ENCODE measurements at regions not wholly inside any gene's neighbourhood (a gene's known extent, or its start where the extent isn't known, plus 50 kb on each side); places are given as distances from the start of the nearest gene placed in this dataset.

DNA sequence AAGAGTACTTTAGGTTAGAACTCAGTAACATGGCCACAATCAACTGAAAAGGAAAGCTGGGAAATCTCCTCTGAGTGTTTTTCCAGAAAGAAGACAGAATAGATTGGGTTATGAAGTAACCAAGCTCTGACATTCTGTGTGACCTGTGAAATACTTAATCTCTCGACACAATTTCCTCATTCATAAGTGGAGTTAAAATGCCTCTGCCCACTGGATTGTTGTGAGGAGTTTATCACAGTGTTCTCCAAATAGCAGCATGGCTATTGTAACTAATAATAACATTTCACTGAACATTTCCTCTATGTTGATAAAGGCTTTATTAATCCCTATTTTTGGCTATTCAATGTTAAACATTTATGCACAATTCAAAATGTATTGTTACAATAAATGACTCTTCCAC is 311.0 kb downstream of the GABRB2 start:
- no peak for DNase-seq

DNA sequence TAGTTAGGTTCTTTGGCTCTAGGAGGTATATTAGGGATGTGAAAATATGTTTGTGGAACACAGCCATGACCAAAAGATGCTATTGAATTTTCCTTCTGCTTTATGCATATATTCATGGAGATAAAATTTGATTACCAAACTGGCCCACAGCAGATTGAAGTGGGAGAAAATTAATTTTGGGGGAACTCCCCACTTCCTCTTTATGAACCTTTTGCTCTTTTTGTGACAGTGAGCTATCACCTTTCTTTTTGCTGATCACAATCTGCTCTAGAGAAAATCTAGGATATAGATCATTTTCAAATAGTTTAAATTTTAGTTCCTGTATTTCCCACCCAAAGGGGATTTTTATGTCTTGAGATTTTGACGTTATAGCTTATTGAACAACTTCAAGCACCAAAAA is 313.0 kb downstream of the GABRB2 start:
- DNase-seq = no peak

DNA sequence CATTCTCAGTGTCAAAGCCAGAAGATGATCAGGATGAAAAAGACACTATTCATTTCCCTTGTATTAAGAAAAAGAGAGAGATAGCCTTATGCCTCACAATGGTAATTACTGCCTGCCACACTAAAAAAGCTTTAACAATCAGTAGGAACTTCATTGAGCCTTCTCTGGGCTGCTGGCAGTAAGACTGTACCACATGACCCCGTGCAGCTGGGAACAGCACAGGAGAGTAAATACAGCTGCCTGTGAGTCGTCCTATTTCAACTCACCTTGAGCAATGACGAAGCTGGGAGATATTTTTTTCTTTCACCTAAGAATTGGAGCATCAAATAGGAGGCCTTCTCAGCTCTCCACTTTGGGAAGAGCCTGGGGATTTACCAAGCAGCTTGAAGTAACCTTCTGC is 316.3 kb downstream of the GABRB2 start:
- DNase-seq = no peak

DNA sequence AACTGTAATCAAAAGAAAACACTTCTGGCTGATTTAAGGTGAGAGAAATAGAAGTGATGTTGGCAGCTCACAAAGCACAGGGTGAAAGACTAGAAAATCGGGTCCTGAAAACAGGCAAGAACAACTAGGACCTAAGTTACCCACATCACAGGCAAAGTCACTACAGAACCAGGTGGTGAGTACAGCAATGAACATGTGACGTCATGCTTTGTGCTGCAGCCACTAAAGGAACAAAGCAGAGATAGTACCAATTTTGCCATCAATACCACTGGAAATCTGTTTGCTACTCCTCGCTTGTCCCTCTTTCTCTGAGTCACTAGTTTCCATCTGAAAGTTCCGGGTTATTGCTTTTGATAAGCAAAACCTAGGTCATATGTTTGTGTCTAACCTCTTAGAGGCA is 326.7 kb downstream of the GABRB2 start:
- DNase-seq = no peak

DNA sequence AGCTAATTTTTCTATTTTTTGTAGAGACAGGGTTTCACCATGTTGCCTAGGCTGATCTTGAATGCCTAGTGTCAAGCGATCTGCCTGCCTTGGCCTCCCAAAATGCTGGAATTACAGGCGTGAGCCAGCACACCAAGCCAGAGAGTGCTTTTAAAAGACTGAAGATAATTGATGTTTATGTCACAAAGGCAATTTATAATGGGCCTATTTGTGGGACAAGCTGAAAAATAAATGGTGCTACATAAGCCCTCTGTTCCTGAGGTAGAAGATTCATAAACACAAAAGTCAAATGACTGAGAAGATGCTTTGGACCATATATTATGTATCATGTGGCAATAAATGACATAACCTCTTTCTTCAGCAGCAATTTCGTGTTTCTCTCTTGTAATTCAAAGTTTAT is 329.6 kb downstream of the GABRB2 start:
- no peak for DNase-seq

DNA sequence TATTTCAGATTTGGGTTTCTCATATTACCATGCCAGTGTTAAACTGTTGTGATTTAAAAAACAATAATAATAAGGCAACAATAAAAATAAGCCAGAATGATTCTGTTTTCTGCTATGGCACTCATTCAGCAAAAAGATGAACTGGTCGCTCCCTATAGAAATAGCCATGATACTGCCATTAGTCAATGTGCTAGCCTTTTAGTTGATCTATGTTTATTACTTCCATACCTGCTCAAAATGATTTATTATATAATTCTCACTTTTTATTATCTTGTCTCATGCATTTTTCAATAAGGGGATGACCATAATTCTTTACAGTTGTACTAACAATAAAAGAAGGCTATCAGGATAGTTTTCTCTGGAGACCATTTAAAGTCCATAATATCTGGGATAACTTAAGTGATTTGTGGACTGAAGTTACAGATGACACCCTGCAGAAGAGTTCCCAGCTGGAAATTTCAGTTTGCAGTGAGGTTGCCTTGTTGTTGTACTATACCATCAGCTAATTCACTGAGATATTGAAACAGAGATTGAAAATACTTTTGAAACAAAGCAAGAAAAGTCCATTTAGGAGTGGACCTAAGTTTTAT is 334.3 kb downstream of the GABRB2 start:
- no peak for DNase-seq

DNA sequence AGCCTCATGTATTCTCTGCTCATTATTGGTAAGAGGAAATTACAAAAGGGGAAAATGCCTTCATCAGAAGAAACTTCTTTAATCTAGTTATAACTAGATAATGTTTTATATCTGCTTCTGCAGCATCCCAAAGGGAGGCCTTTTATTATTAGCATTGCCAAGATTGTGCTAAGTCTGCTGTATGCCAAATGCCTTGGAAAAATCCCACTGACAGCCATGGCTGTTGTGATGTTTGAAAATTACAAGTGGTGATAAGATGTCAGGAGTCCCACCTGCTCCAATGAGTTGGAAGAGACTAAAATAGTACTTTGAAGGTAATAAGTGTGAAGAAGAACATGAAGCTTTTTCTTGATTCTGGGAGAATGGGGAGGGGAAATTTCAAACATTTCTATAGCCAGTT is 345.0 kb downstream of the GABRB2 start:
- DNase-seq = no peak

DNA sequence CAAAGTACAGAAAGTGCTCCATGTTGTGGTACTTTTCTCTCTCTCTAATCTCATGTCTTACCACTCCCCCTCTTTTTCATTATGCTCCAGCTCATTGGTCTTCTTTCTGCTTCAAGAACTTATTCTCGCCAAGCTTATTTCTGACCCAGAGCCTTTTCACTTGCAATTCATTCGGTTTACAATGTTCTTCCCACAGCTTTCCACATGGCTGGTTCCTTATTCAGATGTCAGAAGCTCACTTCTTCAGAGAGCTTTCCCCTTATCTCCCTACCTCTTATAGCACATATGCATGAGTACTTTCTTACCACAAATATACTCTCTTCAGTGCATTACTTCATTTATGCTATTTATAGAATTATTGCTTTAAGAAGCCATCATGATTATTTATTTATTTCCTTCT is 338.8 kb upstream of the ATP10B start:
- DNase-seq = no peak

DNA sequence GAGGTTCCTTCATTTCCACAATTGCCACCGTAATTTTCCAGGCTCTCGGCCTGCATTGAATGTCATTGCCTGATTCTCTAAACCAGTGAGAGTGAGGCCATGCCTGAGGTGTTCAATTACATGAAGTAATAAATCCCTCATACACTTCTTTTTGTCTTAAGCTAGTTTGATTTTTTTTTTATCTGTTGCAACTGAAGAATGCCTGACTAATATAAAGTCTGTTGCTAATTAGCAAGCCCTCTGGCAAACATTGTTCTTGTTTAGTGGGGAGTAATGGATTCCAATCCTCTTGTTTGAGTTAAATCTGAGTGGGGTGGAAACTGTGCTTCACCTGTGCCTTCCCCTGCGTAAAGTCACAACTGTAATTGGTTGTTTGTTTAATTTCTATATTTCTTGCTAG is 338.1 kb upstream of the ATP10B start:
- peak; percentile 14 for DNase-seq

DNA sequence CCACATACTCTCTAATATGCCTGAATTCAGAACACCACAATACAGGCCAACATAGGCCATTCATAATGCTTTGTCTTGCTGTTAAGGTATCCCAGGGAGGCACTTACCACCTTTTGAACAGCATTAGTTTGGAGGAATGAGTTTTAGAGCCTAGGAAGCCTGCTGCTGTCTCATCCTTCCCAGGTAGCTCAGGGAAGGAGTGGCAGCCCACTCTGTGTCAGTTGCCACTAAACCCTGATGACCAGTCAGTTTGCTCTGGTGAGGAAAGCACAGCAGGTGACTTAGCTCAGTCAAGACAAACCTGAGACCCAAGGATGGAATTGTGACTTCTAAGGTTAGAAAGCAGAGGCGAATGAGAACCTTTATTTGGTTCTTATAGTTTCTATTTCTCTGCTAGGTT is 337.4 kb upstream of the ATP10B start:
- no peak for DNase-seq

DNA sequence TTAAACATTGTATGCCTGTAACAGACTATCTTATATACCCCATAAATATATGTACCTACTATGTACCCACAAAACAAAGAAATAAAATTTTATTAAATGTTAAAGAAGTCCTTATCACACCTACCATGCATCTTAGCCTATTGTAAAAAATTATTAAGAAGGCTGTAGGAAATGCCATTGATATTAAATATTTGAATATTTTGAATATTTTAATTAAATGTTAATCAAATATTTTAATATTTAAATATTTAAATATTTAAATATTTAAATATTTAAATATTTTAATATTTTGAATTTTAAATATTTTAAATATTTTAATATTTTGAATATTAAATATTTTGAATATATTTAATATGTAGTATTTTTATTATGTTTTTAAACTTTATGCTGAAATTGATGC is 331.5 kb upstream of the ATP10B start:
- DNase-seq = no peak

DNA sequence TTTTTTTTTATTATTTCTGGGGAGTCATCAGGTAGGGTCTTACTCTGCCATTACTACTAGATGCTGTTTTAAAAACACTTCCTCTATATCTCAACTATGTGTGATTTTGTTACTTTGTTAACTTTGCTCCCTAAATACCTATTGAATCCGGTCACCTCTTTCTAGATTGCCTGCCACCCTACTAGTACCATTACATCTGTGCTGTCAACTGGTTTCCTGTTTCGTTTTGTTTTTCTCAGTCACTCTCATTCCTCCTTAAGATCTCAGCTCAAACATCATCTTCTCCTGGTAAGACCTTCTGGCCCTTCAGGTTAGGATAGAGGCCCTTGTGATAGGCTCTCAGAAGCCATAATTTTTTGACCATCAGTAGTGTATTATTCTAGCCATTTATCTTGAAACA is 324.2 kb upstream of the ATP10B start:
- no peak for DNase-seq

DNA sequence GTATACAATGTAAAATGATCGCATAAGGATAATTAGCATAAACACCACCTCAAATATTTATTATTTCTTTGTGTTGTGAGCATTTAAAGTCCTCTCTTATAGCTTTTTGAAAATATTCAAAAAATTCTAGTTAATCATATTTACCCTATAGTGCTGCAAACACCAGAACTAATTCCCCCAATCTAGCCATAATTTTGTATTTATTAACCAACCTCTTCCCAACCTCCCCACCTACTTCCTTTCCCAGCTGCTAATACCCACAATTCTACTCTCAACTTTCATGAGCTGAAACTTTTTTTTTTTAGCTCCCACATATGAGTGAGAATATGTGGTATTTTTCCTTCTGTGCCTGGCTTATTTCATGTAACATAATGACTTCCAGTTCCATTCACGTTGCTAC is 317.8 kb upstream of the ATP10B start:
- no peak for DNase-seq

DNA sequence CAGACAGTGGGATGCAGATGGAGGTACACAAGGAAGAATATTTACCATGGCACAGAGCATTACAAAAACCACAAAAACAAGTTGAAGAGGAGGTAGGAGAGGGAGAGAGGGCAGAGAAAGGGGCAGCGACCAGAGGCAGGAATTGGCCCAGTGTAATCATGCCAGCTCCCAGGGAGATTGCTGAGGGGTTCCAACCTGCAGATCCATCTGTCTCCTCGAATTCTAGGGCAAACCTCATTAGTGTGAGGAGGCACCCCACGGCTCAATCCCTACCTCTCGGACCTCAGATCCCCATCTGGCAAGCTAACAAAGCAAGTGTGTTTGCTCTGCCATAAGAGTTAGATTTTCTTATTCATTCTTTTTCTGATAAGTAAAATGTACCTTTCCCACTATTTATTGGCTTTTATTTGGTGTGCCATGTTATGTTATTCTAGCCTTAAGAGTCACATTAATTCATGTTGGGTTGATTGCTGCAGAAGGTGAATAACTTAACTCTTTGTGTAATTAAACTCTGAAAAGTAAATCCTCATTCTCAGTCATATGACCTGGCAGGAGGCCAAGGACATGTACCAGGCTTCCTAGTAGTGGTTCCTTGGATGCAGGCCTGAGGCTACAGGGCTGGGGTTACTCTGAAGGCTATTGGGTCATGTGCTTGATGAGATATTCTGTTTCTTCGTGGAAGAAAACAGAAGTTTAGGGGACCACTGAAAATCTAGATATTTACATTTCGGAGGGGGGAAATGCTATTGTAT is 315.2 kb upstream of the ATP10B start:
- no peak for DNase-seq

DNA sequence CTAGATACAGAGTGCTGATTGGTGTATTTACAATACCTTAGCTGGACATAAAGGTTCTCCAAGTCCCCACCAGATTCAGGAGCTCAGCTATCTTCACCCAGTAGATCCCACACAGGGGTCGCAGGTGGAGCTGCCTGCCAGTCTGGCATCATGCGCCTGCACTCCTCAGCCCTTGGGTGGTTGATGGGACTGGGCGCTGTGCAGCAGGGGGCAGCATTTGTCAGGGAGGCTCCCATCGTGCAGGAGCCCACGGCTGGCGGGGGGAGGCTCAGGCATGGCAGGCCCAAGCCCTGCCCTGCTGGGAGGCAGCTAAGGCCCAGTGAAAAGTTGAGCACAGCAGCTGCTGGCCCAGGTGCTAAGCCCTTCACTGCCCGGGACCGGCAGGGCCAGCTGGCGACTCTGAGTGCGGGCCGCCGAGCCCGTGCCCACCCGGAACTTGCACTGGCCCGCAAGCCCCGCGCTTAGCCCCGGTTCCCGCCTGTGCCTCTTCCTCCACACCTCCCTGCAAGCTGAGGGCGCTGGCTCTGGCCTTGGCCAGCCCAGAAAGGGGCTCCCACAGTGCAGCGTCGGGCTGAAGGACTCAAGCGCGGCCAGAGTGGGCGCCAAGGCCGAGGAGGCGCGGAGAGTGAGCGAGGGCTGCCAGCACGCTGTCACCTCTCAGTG is 314.1 kb upstream of the ATP10B start:
- DNase-seq = no peak

DNA sequence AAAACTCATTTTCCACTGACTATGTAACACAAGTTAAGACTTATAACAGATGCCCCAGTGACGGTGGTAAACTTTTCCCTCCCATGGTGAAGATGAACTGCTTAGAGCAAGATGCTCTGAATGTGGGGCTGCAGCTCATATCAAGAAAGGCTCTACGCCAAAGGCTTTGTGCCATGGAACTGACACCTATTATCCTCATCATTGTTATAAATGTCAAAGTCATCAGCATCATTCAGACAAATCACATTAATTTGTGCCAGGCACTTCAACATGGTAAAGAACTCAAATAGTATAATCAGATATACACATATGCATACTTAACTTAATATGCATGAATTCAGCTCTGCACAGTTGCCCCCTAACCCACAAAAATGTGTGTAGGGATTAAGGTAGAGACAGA is 305.9 kb upstream of the ATP10B start:
- DNase-seq = no peak

DNA sequence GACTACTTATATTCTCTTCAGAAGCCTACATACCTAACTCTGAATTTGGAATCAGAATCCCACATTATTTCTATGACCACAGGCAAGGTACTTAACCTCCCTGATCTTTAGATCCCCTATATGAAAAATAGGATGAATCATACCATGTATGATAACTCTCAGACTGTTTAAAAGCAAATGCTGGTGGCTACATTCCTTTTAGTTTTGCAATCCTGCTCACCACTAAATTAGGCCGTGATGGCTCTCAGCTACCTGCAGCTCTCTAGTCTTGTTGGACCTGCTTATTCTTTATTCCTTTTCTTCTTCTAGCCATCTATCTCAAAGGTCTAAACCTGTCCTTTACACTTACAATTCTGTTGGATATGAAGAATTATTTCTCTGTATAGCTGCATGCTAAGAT is 303.4 kb upstream of the ATP10B start:
- DNase-seq = no peak

DNA sequence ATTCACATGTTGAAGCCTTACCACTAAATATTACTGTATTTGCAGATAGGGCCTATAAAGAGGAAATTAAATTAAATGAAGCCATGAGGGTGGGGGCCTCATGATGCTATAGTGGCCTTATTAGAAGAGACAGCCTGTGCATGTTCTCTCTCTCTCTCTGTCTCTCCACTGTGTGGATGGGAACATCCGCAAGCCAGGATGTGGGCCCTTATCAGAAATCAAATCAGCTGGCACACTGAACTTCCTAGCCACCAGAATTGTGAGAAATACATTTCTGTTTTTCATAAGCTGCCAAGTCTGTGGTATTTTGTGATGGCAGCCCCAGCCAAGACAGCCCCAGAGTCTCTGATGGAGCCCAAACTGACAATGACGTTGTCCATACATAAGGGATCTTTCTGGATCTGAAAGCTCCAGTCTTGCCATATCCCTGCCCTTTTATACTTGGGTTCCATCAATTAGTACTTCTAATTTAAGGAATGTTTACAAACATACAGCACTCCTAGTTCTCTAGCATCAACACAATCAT is 300.5 kb upstream of the ATP10B start:
- no peak for DNase-seq

DNA sequence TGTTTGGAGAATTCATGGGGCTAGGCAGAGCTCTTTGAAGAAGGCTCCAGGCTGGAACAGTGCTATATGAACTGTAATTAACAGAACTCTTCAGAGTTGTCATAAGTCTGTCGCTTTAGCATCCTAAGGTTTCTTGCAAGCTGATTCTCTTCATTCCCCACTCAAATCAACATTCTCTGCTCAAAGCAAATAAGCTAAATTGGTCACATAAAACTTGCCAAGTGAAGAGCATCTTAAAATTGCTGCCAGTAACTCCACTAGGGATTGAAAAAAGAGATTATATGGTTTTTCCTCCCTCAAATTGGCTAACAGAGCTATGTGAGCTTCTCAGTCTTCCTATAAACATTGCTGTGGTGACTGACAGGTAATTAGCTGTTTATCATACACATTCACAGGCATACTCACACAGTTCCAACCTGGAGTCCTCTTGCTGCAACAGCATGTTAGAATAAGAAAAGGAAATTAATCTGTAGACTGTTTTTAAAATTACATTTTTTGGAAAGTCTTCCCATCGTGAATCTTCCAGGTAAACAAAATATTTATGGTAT is 298.5 kb upstream of the ATP10B start:
- no peak for DNase-seq

DNA sequence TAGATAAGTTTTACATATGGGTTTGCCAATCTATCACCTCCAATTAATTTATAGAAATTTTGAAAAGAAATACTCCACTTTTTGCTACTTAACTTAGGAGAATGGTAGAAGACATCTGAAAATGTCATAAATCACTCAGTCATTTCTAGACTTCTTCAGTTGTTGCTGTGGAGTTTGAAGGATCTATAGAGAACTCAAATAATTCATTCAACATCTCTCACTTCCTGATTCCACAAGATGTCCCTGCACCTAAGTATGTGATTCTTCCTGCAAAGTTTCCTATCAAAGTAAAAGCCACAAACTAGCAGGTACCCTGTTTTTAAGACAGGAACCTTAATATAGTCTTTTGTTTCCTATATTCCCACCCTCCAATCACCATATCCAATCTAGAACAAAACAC is 297.1 kb upstream of the ATP10B start:
- DNase-seq = no peak

DNA sequence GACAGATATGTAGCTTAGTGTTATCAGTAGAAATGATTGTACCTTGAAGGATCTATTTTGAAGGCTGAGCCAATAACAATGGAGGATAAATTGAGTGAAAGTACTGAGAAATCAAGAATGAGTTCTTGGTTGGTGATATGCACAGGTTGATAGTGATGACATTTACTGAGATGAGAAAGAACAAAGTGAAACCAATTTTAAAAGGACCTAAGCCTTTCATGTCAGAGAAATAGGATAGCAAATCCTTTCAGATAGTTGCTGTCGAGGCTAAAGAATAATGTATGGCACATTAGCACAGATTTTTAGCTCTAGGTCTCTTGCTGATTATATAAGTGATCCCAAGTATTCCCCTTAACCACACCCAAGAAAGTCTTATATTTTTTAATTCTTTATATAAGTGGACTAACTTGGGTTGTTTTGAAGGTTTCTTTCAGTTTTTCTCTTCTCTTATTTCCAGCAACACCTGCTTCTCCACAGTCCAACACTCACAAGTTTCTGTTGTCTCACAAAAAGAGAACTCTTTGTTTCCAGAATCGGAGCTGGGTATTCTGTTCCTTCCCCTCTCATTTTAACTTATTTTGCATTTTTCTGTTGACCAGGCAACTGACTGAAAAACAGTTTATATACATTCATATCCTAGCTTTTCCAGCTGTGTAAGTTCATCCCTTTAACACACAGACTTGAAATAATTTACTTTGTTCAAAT is 286.9 kb upstream of the ATP10B start:
- no peak for DNase-seq

DNA sequence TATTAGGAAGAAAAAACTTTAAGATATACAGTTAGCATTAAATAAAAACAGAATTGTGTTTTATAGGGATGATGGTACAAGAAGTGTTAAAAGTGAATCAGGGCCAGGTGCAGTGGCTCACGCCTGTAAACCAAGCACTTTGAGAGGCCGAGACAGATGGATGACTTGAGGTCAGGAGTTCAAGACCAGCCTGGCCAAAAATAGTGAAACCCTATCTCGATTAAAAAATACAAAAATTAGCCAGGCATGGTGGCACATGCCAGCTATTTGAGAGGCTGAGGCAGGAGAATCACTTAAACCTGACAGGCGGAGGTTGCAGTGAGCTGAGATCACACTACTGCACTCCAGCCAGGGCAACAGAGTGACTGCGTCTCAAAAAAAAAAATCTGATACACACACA is 282.9 kb upstream of the ATP10B start:
- DNase-seq = no peak

DNA sequence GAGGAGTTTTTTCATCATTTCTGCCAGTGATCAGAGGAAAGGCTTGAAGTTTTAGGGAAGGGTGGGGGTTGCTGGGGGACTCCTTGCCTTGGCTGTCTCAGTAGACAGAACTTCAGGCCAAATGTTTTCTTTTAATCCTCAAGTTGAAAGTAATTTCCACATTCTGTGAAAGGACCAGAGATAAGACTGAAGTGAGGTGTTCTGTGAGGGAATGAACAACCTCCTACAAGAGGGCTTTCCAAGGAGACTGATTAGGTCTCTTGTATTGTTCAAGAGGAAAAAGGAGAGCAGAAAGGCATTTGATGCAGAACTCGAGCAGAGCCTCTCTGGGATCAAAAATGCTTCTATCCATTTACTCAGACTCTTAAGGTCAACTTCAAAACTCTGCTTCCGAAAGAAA is 282.1 kb upstream of the ATP10B start:
- DNase-seq = no peak

All from fibroblast of skin of right biceps (primary cell).